GM12892 (cell line): ENCODE measurements at regions not wholly inside any gene's neighbourhood (a gene's known extent, or its start where the extent isn't known, plus 50 kb on each side); places are given as distances from the start of the nearest gene placed in this dataset.
"Not testable (repeated sequence)": the region's sequence is repeated elsewhere in the genome, so short reads cannot be mapped to it uniquely, and the experiment has no call there.

ENCODE experiments used
- DNase-seq: peaks from one replicate; pipeline ENCODE4 v3.0.0; 2011; ENCODE audit not compliant: insufficient read length
- FAIRE-seq: peaks from 2 replicates; lab custom pipeline; 2011; peaks lifted over from hg19 to GRCh38; lab: Jason Lieb, UNC
- POLR2A ChIP-seq: IDR thresholded peaks from 2 replicates; pipeline ENCODE4 v1.6.1; 2011; ENCODE audit warnings: low read depth, low read length, control low read depth
- POLR2AphosphoS5 ChIP-seq: IDR thresholded peaks from 2 replicates; pipeline ENCODE4 v1.6.1; 2011; ENCODE audit warnings: low read depth, low read length, control low read depth
- TAF1 ChIP-seq: IDR thresholded peaks from 2 replicates; pipeline ENCODE4 v1.6.1; 2011; ENCODE audit warnings: low read depth, mild to moderate bottlenecking, control low read depth, low read length, borderline replicate concordance

GRCh38 chr11:71316701-71317100, 64.3 kb upstream of the SHANK2 start:
- FAIRE-seq (no peak), DNase-seq (no peak)
- no peak for TF ChIP-seq POLR2AphosphoS5
- no peak for TF ChIP-seq TAF1
- no peak for TF ChIP-seq POLR2A

DNA sequence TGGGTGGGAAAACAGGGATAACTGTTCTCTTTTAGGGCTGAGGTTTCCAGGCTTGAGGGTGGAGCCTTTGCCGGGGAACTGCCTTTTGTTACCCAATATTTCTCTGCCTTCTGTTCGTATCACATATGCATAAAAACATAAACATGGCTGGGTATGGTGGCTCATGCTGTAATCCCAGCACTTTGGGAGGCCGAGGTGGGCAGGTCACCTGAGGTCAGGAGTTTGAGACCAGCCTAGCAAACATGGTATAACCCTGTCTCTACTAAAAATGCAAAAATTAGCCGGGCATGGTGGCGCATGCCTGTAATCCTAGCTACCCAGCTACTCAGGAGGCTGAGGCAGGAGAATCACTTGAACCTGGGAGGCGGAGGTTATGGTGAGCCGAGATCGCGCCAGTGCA, 60.2 kb upstream of the SHANK2 start:
- FAIRE-seq, DNase-seq: not testable (repeated sequence)

GRCh38 chr11:71311928-71312510, 59.6 kb upstream of the SHANK2 start:
- no peak for FAIRE-seq
- no peak for DNase-seq
- TF ChIP-seq POLR2A = no peak
- TF ChIP-seq TAF1 = no peak
- no peak for TF ChIP-seq POLR2AphosphoS5

DNA sequence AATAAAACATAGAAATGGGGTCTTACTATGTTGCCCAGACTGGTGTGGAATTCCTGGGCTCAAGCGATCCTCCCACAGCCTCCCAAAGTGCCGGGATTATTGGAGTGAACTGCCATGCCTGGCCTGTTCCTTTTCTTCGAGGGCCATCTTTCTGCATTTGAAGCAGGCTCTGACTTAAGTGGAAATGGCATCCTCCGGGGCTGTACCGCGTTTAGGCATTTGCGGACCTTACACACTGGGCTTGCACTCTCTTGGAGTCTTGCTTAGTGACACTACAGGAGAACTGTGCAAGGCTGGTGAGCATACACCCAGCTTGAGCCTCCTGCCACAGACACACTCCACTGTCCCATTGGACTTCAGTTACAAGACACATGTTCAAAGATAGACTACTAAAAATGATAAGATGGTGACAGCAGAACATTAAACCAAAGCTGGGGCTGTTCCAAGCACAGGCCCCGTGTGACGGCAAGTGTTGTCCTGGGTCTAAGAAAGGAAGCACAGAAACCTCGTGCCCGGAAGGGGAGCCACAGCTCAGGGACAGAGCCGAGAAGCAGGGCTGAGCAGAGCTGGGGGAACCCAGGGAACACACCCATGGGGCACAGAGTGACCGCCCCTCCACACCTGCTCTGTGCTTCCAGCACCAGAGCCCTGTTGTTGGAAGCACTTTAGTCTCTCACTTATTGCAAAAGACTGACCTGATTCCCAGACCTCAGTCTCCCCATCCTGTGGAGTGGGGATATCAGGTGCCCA, 59.0 kb upstream of the SHANK2 start:
- DNase-seq = no peak
- no peak for TF ChIP-seq POLR2A
- TF ChIP-seq POLR2AphosphoS5 = no peak
- TF ChIP-seq TAF1 = no peak
- no peak for FAIRE-seq

DNA sequence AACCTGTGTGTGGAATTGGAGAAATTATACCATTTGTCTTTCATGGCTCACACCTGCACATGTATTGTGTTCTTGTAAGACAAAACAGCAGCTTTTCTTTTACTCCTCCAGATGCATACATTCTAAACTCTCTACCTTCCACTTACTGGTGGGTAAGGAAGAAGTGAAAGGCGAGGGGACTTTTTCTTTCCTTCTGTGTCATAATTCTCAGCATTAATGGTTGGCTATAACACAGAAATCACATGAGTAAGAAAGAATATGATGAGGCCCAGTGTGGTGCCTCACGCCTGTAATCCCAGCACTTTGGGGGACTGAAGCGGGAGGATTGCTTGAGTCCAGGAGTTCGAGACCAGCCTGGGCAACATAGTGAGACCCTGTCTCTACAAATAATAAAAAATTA, 57.8 kb upstream of the SHANK2 start:
- FAIRE-seq = no peak
- TF ChIP-seq TAF1 (no peak), POLR2AphosphoS5 (no peak), POLR2A (no peak)
- no peak for DNase-seq

DNA sequence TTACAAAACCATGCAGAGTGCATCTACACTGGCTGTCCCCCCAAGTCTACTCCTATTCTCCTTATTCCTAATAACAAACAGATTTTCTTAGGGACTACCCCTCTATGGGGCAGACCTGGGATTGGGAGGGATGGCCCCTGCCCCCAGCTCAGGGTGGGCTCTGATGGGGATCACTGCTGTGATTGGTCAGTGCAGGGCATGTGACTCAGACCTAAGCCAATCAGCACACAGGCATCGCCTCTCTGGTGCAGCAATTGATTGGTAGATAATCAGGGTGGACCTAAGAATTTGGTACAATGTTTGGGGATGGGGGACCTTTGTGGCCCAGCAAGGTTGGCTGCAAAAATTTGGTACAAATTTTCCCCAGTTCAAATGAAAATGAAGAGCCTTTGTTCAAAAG, 57.2 kb upstream of the SHANK2 start:
- DNase-seq (no peak), FAIRE-seq (no peak)
- TF ChIP-seq POLR2AphosphoS5 = no peak
- no peak for TF ChIP-seq POLR2A
- no peak for TF ChIP-seq TAF1

DNA sequence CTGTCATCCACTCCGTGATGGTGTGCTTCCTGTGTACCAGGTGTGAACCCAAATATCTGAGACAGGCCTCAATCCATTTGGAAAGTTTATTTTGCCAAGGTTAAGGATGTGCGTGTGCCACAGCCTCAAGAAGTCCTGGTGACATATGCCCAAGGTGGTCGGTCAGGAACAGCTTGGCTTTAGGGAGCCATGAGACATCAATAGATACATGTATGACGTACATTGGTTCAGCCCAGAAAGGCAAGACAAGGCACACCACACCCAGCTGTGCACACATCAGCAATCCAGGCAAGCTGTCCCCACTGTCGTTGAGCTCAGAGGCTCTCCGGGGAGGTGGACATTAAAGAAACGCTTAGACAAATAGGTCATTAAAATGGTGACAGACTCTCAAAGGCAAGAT, 56.8 kb upstream of the SHANK2 start:
- no peak for DNase-seq
- FAIRE-seq = no peak
- no peak for TF ChIP-seq POLR2AphosphoS5
- TF ChIP-seq TAF1 = no peak
- no peak for TF ChIP-seq POLR2A

- FAIRE-seq (no peak), DNase-seq (no peak)
- TF ChIP-seq TAF1 (no peak), POLR2A (no peak), POLR2AphosphoS5 (no peak)
These were observed 55.7 kb upstream of the SHANK2 start for GRCh38 chr11:71307811-71308645.

GRCh38 chr11:71305451-71306125, 53.2 kb upstream of the SHANK2 start:
- no peak for DNase-seq
- TF ChIP-seq TAF1 = no peak
- no peak for TF ChIP-seq POLR2A
- TF ChIP-seq POLR2AphosphoS5 = no peak
- FAIRE-seq = no peak

GRCh38 chr11:71305041-71305440, 52.7 kb upstream of the SHANK2 start:
- FAIRE-seq (no peak), DNase-seq (no peak)
- TF ChIP-seq POLR2AphosphoS5 (no peak), TAF1 (no peak), POLR2A (no peak)

DNA sequence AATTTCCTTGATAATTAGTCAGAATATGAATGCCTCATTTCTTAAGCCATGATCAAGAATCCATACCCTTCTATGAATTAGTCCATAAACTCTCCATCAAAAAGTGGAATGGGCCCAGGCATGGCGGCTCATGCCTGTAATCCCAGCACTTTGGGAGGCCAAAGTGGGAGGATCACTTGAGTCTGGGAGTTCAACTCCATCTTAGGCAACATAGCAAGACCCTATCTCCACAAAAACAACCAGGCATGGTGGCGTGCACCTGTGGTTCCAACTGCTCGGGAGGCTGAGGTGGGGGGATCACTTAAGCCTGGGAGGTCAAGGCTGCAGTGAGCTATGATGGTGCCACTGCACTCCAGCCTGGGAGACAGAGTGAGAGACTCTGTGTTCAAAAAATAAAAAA, 52.1 kb upstream of the SHANK2 start:
- no peak for FAIRE-seq
- DNase-seq = no peak
- TF ChIP-seq POLR2AphosphoS5 = no peak
- no peak for TF ChIP-seq POLR2A
- TF ChIP-seq TAF1 = no peak

GRCh38 chr11:71304045-71304444, 51.7 kb upstream of the SHANK2 start:
- FAIRE-seq (no peak), DNase-seq (no peak)
- no peak for TF ChIP-seq TAF1
- TF ChIP-seq POLR2AphosphoS5 = no peak
- no peak for TF ChIP-seq POLR2A
